ENCODE measurements at regions not wholly inside any gene's neighbourhood (a gene's known extent, or its start where the extent isn't known, plus 50 kb on each side); places are given as distances from the start of the nearest gene placed in this dataset.

- WGBS (ENCODE audit: low lambda C conversion rate): 17% methylated on average over 1 of the region's 1 CpG
- no peak overlapping the region for H3K4me2 ChIP-seq
- H3K36me3 ChIP-seq (replicated peaks in 1 of 2; ENCODE audit: control insufficient read depth in 1 of 2, insufficient read depth in 2 of 2, low read length in 1 of 2): no peaks in the 10 kb centered on the region
- no peak overlapping the region for H3K4me3 ChIP-seq (ENCODE audit: low read depth in 2 of 2, low read length in 1 of 2)
- H2AFZ ChIP-seq (ENCODE audit: low read depth): no peak overlapping the region
- CTCF ChIA-PET: no interaction called here
- H3K4me1 ChIP-seq (ENCODE audit: control insufficient read depth in 1 of 2, insufficient read depth in 2 of 2, low read depth in 1 of 2, low read length in 1 of 2): no peaks in the 10 kb centered on the region
- POLR2A ChIA-PET: no interaction called here
- H3K79me2 ChIP-seq (ENCODE audit: insufficient read depth): no peaks in the 10 kb centered on the region
- H3K9me2 ChIP-seq: no peaks in the 10 kb centered on the region
- H3F3A ChIP-seq (replicated peaks; ENCODE audit: insufficient read depth): no peaks in the 10 kb centered on the region
- H3K9me3 ChIP-seq: no peaks in the 10 kb centered on the region
- H3K9ac ChIP-seq: no peak overlapping the region
- H3K27me3 ChIP-seq (ENCODE audit: insufficient read depth): no peaks in the 10 kb centered on the region
- H4K20me1 ChIP-seq (ENCODE audit: insufficient read depth): no peaks in the 10 kb centered on the region
- DNase-seq: no peak
- no peak for TF ChIP-seq RFX5 (IDR thresholded peaks at IDR 0.05; ENCODE audit: low read length)
- no peak for TF ChIP-seq FOSL2 (IDR thresholded peaks at IDR 0.05; ENCODE audit: borderline replicate concordance, low read depth)
- TF ChIP-seq EP300 (IDR thresholded peaks at IDR 0.05; ENCODE audit: borderline replicate concordance in 1 of 2, low read depth in 1 of 2, low read length in 1 of 2): no peak
- no peak for TF ChIP-seq USF2 (IDR thresholded peaks at IDR 0.05; ENCODE audit: borderline replicate concordance, low read depth, low read length)
- no peak for TF ChIP-seq EZH2phosphoT487 (IDR thresholded peaks at IDR 0.05; ENCODE audit: borderline replicate concordance, low read depth)
- TF ChIP-seq POLR2AphosphoS5 (IDR thresholded peaks at IDR 0.05; ENCODE audit: low read depth, low read length): no peak
- no peak for TF ChIP-seq CTCF (IDR thresholded peaks at IDR 0.05)
- TF ChIP-seq ZBTB33 (IDR thresholded peaks at IDR 0.05; ENCODE audit: borderline replicate concordance, low read depth): no peak
- no peak for TF ChIP-seq FOXJ3 (CRISPR knock-in tag; IDR thresholded peaks at IDR 0.05)
- no peak for TF ChIP-seq MXI1 (IDR thresholded peaks at IDR 0.05; ENCODE audit: low read depth, low read length)
- TF ChIP-seq GABPA (IDR thresholded peaks at IDR 0.05; ENCODE audit: low read depth): no peak
- TF ChIP-seq RCOR1 (IDR thresholded peaks at IDR 0.05; ENCODE audit: low read length): no peak
- TF ChIP-seq TCF12 (IDR thresholded peaks at IDR 0.05): no peak
- H3K27ac ChIP-seq (ENCODE audit: low read depth in 2 of 2, low read length in 1 of 2): no peak overlapping the region
These were observed 159.7 kb upstream of the SNX2 start for GRCh38 chr5:122615146-122615545.

- Histone ChIP-seq H3K9ac (no peak overlapping the region), H4K20me1 (ENCODE audit: insufficient read depth) (no peaks in the 10 kb centered on the region), H3K27ac (ENCODE audit: low read depth in 2 of 2, low read length in 1 of 2) (no peak overlapping the region), H3K4me2 (no peak overlapping the region), H3K27me3 (ENCODE audit: insufficient read depth) (no peaks in the 10 kb centered on the region), H3F3A (replicated peaks; ENCODE audit: insufficient read depth) (no peaks in the 10 kb centered on the region), H3K9me3 (no peaks in the 10 kb centered on the region), H3K4me1 (ENCODE audit: control insufficient read depth in 1 of 2, insufficient read depth in 2 of 2, low read depth in 1 of 2, low read length in 1 of 2) (no peaks in the 10 kb centered on the region), H3K79me2 (ENCODE audit: insufficient read depth) (no peaks in the 10 kb centered on the region), H3K9me2 (no peaks in the 10 kb centered on the region), H3K36me3 (replicated peaks in 1 of 2; ENCODE audit: control insufficient read depth in 1 of 2, insufficient read depth in 2 of 2, low read length in 1 of 2) (no peaks in the 10 kb centered on the region), H2AFZ (ENCODE audit: low read depth) (no peak overlapping the region), H3K4me3 (ENCODE audit: low read depth in 2 of 2, low read length in 1 of 2) (no peak overlapping the region)
- ChIA-PET POLR2A (no interaction called here), CTCF (no interaction called here)
- no peak for DNase-seq
- TF ChIP-seq FOSL2 (IDR thresholded peaks at IDR 0.05; ENCODE audit: borderline replicate concordance, low read depth): no peak
- no peak for TF ChIP-seq MEF2A (IDR thresholded peaks at IDR 0.05; ENCODE audit: borderline replicate concordance, low read depth)
- TF ChIP-seq POLR2AphosphoS5 (IDR thresholded peaks at IDR 0.05; ENCODE audit: low read depth, low read length): no peak
- no peak for TF ChIP-seq FOXM1 (IDR thresholded peaks at IDR 0.05; ENCODE audit: low read depth)
- no peak for TF ChIP-seq TAF1 (IDR thresholded peaks at IDR 0.05; ENCODE audit: borderline replicate concordance, low read depth, low read length)
- no peak for TF ChIP-seq CTCF (IDR thresholded peaks at IDR 0.05)
- no peak for TF ChIP-seq MAX (IDR thresholded peaks at IDR 0.05; ENCODE audit: low read depth)
- TF ChIP-seq TEAD4 (IDR thresholded peaks at IDR 0.05; ENCODE audit: borderline replicate concordance, insufficient read depth): no peak
These were observed 159.0 kb upstream of the SNX2 start for GRCh38 chr5:122615832-122616231.
